NOMO-1 (cell line): ENCODE measurements at regions not wholly inside any gene's neighbourhood (a gene's known extent, or its start where the extent isn't known, plus 50 kb on each side); places are given as distances from the start of the nearest gene placed in this dataset.
"Not testable (repeated sequence)": the region's sequence is repeated elsewhere in the genome, so short reads cannot be mapped to it uniquely, and the experiment has no call there.

ENCODE experiments used
- DNase-seq, 2 experiments: peaks; one replicate each; lab custom pipeline; 2025; ENCODE audit not compliant: unreplicated experiment in 2 of 2; lab: John Stamatoyannopoulos, UW

DNA sequence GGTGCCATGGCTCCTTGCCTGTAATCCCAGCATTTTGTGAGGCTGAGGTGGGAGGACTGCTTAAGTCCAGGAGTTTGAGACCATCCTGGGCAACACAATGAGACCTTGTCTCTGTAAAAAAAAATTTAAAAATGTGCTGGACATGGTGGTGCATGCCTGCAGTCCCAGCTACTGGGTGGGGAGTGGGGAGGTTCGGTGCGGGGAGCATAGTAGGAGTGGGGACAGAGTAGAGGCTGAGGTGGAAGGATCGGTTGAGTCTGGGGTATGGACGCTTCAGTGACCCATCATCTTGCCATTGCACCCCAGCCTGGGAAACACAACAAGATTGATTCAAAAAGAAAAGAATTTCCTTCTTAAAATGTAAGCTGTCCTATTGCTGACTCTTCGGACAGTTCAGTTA lies 1490.0 kb upstream of the GBE1 start:
- no peak for DNase-seq

DNA sequence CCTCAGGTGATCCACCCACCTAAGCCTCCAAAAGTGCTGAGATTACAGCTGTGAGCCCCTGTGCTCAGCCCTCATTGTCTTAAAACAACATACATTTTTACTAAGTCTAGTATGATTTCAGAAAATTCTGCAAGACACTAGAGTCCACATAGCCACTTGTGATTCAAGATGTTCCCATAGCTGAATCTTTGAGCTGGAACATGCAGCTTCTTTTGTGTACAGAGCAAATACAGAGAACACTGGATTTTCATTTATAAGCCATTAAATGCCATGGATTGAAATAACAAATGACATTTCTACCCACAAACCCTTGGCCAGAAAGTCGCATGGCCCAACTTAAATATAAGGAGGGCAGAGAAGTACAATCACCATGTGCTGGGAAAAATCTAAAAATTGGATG lies 1489.2 kb upstream of the GBE1 start:
- DNase-seq, result no peak

DNA sequence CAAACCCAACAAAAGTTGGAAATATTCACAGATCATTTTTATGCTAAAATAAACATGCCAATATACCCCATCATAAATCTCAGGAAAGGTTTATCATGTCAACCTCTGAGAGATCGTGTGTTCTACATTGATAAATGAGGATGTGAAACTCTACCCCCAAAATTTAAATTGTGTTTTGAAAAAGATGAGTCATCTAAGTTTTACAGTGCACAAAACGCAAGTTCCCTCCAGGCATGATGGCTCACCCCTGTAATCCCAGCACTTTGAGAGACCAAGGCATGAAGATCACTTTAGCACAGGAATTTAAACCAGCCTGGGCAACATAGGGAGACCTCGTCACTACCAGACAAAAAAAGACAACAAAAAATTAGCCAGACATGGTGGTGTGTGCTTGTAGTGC lies 1487.0 kb upstream of the GBE1 start:
- peak; percentile 1 to 3 for DNase-seq

DNA sequence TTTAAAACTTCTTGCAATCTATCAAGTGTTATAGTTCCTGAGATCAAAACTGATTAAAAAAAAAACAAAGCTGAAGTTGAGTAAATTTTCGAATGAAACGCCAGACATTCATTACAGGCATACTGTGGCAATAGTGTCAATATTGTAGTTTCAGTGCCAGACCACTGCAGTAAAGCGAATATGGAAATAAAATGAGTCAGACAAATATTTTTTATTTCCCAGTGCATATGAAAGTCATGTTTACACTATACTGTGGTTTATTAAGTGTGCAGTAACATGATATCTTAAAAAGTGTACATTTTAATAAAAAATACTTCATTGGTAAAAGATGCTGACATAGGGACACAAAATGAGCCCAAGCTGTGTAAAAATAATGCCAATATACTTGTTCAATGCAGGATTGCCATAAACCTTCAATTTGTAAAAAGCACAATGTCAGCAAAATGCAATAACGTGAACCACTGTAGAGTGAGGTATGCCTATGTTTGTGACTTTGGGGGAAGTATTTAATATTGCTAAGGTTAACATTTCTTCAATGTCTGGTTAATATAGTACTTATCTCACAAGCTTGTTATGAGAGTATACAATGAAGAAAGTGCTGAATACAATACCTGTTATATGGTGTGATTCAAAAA lies 1473.9 kb upstream of the GBE1 start:
- no peak for DNase-seq

DNA sequence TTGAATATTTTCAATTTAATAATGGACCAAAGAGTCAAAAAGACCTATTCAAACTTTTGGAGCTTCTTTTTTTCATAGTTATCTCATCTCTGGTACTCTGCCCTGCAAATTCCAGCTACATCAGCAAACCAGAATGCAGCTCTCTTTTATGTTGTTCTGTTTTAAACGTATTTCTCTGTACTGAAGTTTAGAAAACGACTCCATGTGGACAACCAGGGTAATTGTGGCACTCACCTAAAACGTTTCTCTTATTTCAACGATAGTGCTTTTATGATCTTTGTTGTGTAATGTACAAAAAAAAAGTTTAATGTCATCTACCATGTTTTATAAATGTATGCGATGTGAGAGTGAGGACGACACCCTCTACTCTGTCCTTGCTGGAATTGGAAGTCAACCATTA lies 1472.3 kb upstream of the GBE1 start:
- no peak for DNase-seq

DNA sequence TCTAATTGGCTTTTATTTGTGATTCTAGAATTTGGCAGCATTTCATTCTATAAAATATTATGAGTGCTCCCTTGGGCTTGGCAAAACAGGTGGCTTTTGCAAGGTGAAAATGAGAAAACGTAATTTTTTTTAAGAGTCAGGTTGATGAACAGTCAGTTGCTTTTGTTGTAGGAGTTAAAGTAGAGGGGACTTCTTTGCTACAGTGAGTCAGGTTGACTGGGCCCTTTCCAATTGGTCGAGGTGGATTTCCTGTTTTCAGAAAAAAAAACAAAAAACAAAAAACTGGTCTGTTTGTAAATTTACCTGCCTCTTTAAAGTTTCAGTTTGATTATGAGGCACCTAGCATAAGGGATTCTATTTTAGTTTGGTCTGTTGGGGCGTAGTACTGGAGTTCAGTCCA lies 1469.4 kb upstream of the GBE1 start:
- no peak for DNase-seq

DNA sequence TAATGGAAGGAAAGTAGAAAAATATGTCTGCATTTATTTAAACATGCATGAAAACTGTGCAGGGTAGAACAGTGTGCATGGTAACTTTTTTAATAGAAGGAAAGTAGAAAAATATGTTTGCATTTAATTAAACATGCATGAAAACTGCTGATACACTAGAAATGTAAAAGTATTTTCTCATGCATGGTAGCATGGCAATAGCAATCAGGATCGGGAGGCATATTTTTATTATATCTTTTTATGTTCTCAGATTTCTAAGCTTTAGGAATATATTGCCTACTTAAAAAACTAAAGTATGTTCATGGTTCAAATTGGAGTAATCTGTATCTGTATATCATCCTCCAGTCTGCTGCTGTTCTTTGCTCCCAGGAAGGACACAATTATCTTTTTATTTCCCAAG lies 1468.9 kb upstream of the GBE1 start:
- DNase-seq, result no peak

DNA sequence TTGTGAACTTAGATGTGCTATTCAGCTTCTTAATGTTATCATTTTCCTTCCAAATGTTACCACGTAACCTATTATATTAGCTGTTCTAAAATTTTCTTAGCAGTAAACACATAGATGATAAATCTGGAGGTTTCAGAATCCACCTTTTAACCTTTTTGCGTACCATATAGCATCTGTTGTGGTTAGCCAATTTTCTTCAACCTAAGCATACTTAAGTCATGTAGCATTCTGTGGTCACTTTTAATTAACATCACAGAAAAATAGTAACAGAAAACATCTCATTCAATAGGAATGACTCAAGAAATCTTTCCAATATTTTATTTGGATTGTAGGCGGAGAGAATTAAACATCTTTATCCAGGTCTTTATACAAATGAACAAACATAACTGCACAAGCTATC lies 1465.3 kb upstream of the GBE1 start:
- DNase-seq, result no peak

DNA sequence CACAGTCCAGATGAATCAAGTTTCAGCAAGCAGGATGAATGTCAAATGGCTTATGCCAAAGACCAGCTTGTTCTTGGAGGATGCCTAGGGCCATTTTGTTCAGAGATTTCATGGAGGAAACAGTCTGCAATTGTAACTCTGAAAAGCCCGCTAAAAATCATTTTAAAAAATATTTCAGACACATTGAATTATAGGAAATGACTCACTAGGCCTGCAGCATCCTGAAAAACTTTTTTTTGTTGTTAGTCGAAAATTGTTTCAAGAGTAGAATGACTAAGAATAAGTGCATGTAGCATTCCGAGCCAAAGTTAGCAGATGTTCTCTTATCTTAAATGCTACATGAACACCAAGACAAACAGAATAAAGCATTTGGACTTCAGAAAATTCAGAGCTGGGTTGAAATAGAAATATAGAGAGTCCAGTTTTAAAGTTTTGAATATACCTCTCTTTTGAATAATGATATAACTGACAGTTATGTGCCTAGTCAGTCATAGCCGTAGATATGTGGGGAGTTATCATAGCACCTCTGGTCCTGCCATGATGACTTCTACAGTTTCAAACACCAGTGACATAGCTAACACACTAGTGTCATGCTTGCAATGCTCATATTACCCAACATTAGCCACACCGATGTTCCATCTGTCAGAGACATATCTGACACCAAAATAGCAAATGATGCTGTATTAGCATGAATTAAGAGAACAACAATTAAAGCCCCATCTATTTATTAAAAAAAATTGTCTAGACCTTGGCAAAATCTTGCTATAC lies 1462.8 kb upstream of the GBE1 start:
- DNase-seq, result no peak

DNA sequence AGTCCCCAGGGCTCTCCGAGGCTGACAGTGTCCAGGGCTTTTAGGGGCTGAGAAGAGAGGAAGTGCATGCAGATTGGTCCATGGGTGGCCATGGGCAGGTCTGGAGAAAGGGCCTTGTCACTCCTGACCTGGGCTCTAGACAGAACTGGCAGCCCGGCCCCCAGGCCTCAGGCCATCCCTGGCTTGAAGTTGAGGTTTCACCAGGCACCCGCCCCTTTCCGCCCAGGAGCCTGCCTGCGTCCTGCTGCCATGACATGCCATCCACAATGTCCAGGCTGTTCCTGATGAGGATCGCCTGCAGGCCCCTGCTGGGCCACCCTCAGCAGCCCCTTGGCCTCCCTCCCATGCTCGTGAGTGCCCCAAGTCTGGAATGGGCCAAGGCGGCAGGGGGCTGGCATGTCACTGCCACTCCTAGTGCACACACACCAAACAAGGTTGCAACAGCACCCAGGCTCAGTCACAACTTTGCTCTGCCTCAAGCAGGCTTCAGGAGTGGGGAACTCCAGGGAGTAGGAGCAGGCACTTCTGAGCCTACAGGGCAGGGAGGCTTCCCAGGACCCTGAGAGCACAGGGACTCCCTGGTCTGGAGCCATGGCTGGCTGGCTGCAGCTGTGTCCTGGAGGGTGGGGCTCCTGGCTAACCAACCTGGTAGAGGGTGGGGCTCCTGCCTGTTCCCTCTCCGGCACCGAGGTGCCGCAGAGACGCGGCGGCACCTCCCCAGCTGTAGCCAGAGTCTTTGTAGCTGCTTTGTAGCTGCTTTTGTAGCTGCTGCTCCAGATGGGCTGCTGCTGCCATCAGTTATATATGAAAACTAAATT lies 1457.1 kb upstream of the GBE1 start:
- DNase-seq, result no peak

DNA sequence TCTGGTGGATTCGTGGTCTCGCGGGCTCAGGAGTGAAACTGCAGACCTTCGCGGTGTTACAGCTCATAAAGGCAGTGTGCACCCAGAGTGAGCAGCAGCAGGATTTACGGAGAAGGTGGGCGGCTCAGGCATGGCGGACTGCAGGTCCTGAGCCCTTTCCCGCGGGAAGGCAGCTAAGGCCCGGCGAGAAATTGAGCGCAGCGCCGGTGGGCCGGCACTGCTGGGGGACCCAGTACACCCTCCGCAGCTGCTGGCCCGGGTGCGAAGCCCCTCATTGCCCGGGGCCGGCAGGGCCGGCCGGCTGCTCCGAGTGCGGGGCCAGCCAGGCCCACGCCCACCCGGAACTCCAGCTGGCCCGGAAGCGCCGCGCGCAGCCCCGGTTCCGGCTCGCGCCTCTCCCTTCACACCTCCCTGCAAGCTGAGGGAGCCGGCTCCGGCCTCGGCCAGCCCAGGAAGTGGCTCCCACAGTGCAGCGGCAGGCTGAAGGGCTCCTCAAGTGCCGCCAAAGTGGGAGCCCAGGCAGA lies 1456.2 kb upstream of the GBE1 start:
- DNase-seq, result not testable (repeated sequence)

DNA sequence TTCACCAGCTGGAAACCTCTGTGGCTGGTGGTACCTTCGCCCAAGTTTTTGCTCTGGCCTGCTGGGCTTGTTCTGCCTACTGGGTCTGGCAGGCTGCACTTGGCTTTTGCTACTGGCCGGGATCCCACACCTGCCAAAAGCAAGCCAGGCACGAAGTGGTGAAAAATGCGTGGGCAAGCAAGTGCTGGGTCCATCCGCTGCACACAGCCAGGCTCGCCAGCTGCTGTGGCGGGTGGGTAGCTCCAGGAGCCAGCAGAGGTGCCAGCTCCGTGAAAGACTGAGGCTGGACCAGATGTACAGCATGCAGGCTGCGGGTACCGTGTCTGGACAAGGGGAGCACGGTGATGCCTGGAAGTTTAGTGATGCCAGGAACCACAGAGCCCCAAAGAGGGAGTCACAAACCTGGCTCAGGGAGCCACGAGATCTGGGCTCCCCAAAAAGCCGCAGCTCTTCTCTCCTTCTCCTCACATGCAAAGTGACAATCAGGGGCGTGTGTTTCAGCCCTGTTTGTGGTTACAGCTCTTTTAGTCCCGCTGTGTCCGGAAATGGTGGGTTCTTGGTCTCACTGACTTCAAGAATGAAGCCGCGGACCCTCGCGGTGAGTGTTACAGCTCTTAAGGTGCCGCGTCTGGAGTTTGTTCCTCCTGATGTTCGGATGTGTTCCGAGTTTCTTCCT lies 1455.6 kb upstream of the GBE1 start:
- DNase-seq, result no peak

DNA sequence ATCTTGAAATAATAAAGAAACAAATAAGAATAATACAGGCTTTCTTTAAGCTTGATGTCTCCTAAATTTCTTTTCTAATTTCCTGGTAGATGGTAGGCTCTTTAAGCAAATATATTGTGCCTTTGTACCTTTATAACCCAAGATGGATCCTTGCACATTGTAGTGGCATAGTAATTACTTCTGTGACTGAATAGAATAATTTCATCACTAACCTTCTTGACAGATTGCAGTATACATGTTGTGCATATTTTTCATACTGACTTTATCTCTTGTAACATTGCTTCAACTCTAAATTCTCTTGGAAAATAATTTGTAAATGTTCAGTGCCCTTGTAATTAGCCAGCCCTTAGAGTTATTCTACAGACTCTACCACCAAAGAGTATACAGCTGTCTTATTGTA lies 1433.8 kb upstream of the GBE1 start:
- no peak for DNase-seq

DNA sequence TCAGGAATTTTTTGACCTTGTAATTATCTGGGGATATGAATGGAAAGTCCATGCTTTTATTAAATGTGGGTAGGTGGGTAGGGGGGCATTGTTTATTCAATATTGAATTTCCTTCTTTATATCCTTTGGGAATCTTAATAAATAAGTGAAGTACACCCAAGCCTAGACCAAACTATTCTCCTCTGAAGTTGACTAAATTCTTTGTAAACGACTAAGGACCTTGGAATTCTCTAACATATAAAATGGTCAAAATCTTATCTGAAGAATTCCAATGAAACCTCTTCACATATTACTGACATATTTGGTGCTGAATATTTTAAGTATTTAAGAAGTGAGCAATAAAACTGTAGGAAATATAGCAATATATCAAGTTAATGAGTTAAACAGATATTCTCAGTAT lies 1432.1 kb upstream of the GBE1 start:
- DNase-seq, result no peak

DNA sequence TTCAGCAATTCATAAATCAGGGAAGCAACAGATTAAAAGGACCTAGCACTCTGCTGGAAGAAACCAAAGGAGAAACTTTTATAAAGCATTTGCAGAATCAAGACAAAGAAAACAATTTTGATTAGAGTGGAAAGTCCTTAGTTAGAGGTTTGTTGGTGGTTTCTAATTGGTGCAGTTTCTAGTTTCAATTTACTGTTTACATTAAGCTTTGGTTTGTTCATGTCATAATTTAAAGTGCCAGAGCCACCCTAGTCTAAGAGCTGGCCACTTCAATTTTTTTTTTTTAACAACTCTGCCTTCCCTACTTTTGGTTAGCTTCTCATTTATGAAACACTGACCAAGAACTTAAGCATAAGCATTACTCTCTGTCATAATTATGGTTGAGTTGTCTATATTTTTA lies 1428.2 kb upstream of the GBE1 start:
- no peak for DNase-seq

DNA sequence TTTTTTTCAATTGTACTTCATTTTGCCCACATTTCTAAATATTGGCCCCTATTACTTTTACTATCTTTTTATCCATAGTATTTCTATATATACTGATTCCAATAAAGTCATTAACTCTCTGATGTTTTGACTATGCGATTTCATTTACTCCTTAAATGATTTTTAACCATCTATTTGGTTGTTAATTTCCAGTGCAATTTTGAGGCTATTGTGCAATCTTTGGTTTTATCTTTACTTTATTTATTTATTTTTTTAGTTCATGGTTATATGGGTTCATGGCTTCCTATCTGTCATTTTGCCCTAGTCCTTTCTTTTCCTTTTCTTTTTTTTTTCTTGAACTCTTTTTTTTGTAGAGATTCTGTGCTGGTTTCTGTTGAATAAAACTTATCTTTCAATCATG lies 1408.0 kb upstream of the GBE1 start:
- no peak for DNase-seq

DNA sequence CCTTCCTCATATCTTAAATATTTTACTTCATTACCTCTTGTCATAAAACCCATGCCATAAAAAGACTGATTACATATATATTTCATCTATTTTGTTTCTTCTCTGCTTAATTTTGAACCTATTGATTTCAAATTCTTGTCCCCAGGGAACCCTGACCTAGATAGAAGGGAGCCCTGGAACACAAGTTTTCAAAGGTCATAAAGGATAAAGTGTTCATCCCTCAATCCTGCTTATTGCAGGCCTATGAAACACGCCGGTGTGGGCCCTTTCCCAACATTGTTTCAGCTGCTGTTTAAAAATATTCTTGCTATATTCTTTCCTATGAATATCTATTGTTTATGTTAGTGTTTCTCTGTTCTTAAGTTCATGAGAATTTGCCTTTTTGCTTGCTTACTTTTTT lies 1389.5 kb upstream of the GBE1 start:
- no peak for DNase-seq

DNA sequence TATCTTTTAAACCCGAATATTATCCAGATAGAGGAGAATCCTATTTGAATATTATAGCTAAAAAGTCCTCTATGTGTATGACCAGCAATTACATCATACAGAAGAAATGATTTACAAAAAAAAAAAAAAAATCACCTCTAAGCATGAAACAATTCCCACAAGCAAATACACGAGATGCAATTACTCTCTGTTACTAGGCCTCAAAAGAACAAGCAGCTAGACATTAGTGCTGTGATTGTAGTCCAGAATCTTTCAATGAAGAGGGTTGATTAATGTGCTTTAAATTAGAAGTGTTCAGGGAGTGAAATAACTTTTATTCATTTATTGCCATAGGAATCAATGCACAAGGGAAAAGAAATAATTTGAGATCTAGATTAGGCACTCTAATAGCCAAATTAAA lies 1379.5 kb upstream of the GBE1 start:
- no peak for DNase-seq

DNA sequence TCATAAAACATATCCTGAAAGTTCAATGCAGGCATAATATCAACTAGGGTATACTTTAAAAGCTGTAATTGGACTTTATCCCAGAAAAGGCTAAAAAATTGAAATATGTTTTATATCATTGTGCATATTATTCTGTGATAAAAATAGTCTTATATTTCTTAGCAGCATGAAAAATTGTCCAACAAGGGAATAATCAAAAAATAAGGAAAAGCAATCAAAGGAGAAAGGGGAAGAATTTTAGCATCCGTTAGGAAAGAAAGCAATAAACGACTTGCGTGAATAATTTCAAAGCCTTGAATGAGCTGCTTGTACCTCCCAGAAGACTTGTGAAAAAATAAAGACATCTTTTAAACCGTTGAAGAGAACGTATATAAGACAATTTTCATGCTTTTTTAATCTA lies 1369.8 kb upstream of the GBE1 start:
- no peak for DNase-seq

DNA sequence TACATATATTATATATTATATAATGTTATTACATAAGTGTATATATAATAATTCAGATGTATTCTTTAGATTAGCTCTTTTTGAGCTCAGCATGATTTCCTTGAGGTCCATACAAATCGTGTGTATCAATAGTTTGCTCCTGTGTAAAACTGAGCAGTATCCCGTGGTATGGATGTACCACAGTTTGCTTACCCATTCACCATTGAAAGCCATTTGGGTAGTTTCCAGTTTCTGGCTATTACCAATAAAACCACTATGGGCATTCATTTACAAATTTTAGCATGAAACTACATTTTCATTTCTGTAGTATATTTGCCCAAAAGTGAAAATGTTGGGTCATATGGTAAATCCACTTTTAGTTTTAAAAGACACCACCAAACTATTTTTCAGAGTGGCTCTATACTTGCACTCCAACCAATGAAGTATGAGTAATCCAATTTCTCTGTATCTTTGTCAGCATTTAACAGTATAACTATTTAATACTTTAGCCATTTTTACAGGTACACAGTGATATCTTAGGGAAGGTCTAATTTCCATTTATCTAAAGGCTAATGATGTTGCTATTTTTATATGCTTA lies 1361.4 kb upstream of the GBE1 start:
- DNase-seq, result no peak

DNA sequence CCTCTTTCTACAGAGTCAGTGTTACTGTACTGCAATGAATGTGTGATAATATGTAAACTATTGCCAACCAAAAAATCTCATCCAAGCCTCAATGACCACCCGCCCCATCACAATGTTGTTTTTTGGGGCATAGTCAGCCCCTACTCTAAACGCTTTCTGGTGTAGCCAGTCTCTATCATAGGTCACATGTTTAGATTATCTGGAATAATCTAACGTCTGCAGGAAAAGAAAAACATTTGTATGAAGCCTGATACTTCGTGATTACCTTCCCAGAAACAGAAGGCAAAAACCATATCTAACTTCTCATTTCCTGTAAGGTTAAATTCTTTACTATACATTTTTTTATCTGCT lies 1331.8 kb upstream of the GBE1 start:
- DNase-seq, result no peak
